RWPE1 (cell line): ENCODE measurements at regions not wholly inside any gene's neighbourhood (a gene's known extent, or its start where the extent isn't known, plus 50 kb on each side); places are given as distances from the start of the nearest gene placed in this dataset.

Source experiments
- CTCF ChIA-PET: fragments of 350-600 bp; sonication (Branson Sonifier 250); formaldehyde crosslinking; extraction: SDS; loops from one replicate; lab custom pipeline; 2021; lab: Yijun Ruan, JAX
- POLR2A ChIA-PET: fragments of 400-600 bp; formaldehyde crosslinking; extraction: SDS; loops from one replicate; lab custom pipeline; 2020; ENCODE audit warnings: antibody characterized with exemption; ENCODE audit not compliant: low non-redundant PET; lab: Yijun Ruan, JAX
- DNase-seq: peaks from one replicate; pipeline ENCODE4 v3.0.0; 2012; ENCODE audit warnings: low spot score
- H3K27ac ChIP-seq: fragments of 450-650 bp; 2 replicates; pipeline ENCODE4 v1.5.1; 2017
- TF ChIP-seq, protein P1 (sequence below): fragments of 450-650 bp; conservative IDR thresholded peaks from 2 replicates; pipeline ENCODE4 v1.5.1; 2017; ENCODE audit warnings: low read depth, mild to moderate bottlenecking

DNA sequence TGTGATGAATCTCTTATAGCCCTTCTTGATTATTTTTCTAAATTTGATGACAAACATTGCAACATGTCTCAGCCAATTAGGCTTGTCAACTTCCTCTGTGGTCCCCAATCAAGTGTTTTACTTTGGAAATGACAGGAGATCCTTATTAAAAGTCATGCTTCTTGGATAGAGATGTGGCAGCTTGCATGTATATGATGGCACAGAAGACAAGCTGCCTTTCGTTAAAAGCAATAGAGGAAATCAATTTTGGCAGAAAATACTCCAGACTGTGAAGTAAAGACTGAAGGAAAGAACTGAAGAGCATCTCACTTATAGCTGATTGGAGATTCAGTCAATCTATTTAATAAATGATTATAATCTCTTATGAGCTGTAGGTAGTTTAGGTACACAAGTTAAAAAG is 419.6 kb downstream of the PCDH7 start:
- H3K27ac ChIP-seq, result no peak overlapping the region
- TF ChIP-seq, protein P1, sequence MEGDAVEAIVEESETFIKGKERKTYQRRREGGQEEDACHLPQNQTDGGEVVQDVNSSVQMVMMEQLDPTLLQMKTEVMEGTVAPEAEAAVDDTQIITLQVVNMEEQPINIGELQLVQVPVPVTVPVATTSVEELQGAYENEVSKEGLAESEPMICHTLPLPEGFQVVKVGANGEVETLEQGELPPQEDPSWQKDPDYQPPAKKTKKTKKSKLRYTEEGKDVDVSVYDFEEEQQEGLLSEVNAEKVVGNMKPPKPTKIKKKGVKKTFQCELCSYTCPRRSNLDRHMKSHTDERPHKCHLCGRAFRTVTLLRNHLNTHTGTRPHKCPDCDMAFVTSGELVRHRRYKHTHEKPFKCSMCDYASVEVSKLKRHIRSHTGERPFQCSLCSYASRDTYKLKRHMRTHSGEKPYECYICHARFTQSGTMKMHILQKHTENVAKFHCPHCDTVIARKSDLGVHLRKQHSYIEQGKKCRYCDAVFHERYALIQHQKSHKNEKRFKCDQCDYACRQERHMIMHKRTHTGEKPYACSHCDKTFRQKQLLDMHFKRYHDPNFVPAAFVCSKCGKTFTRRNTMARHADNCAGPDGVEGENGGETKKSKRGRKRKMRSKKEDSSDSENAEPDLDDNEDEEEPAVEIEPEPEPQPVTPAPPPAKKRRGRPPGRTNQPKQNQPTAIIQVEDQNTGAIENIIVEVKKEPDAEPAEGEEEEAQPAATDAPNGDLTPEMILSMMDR, result no peak
- ChIA-PET CTCF (interaction anchor here (0.6 kb wide), 1 partner anchor 1687 kb away, joined by 5 read pairs; no protein-coding TSS in a partner anchor), POLR2A (no interaction called here)
- no peak for DNase-seq

DNA sequence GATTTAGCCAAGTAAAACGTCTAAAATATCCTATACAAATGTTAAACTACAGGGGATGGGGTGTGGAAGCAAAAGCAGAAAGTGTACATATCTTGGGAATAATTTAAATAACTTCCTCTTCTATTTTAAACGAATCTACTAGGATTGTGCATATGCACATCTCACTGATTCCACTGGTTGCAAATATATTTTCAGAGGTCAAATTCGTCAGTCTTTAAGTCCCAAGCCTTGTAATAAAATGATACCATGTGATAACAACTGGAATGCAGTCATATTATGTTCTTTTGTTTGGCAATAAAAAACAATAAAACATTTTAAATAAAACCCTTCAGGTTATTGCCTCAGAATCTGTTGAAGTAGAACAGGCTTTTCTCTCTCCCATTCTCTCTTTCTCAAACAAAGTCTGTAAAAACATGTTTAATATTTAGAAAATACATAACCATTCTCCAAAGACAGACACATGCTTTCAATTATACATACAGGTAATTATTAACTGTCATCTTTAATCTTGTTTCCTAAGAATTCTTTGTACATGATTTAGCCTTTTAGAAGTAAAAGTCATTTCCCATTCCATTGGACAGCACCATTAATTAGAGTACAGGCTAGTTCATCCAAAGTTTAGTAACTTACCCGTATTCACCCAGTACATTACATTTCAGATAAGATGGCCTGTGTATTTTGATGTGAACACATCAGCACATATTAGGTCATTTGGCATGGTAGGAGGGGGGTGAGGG is 421.1 kb downstream of the PCDH7 start:
- POLR2A ChIA-PET, result no interaction called here
- no peak overlapping the region for H3K27ac ChIP-seq

DNA sequence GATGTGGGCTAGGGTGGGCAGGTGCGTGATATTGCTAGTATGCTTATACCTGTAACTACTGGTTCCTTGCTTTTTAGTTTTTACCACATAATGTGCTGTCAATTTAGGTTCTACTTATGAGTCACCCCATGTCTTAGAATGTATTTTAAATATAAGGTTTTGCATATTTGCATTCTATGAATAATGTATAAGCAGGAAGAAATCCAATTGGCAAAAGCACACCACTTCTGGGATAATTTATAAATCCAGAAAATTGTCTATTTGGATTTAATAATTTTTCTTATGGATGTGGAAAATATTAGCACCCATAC is 421.6 kb downstream of the PCDH7 start:
- TF ChIP-seq, protein P1, result no peak
- CTCF ChIA-PET, result no interaction called here
- POLR2A ChIA-PET, result no interaction called here
- no peak for DNase-seq
- no peak overlapping the region for H3K27ac ChIP-seq

More for the DNA sequence above, 421.1 kb downstream of the PCDH7 start:
- CTCF ChIA-PET, result no interaction called here
- no peak for DNase-seq
- TF ChIP-seq, protein P1, result no peak

DNA sequence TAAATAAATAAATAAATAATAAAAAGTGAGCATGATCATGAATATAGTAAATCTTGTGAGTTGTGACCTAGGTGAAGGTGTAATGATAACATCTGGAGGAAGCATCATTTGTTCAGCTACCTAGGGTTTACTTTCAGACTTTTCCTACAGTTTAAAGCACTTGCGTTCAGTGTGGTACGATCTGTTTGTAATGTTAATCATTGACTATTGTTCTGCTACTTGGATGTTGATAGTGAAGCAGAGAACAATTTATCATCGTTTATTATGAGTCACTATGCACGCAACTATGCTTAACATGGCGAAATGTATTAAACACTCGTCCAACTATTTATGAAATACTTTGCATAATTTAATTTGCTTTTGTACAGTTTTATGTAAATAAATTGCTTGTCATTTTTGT is 426.2 kb downstream of the PCDH7 start:
- no peak overlapping the region for H3K27ac ChIP-seq
- POLR2A ChIA-PET, result no interaction called here

DNA sequence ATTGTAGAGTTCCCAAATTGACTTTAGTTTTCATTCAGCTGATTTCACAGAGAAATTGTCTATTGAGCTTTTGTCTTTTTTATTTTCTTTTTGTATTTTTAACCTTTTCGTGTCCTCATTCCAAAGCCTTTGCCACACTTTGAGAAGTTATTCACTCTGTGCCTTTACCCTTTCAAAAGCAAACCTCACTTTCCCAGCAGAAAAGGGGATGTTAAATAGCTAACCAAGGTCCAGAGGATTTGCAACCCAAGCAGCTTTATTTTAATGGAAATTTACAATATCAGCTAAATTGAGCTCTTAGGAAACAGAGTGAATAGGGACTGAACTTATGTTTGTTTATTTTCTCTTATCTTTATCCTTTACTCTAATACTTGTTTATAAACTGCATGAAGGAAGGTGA is 428.8 kb downstream of the PCDH7 start:
- TF ChIP-seq, protein P1, result no peak
- POLR2A ChIA-PET, result no interaction called here
- CTCF ChIA-PET, result interaction anchor here (0.9 kb wide), 1 partner anchor 189 kb away, joined by 3 read pairs; no protein-coding TSS in a partner anchor
- no peak for DNase-seq
- H3K27ac ChIP-seq, result no peak overlapping the region

More for the DNA sequence above, 426.2 kb downstream of the PCDH7 start:
- DNase-seq, result no peak
- TF ChIP-seq, protein P1, result no peak
- CTCF ChIA-PET, result interaction anchor here (0.5 kb wide), 1 partner anchor 36 kb away, joined by 3 read pairs; no protein-coding TSS in a partner anchor

DNA sequence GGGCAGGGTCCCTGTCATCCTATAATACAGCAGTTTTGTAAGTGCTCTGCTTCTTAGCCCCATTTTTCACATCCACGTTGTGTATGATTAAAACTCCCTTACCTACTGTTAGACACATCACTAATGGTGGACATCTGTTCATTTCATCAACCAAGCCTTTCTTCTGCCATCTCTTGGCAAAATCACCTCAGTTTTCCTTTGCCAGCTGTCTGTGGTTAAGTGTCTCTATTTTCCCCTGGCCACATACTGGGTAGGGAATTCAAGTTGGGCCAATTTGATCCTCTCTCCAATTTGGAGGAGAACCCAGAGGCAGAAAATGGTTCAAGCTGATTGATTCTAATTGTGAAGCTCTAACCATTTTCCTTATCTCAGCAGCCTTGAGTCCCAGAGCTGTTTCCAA is 436.1 kb downstream of the PCDH7 start:
- DNase-seq, result no peak
- CTCF ChIA-PET, result interaction anchor here (0.6 kb wide), 1 partner anchor 1244 kb away, joined by 3 read pairs; no protein-coding TSS in a partner anchor
- no peak overlapping the region for H3K27ac ChIP-seq
- POLR2A ChIA-PET, result no interaction called here
- TF ChIP-seq, protein P1, result no peak
